ENCODE measurements at regions not wholly inside any gene's neighbourhood (a gene's known extent, or its start where the extent isn't known, plus 50 kb on each side); places are given as distances from the start of the nearest gene placed in this dataset.
"Not testable (repeated sequence)": the region's sequence is repeated elsewhere in the genome, so short reads cannot be mapped to it uniquely, and the experiment has no call there.

GRCh38 chr3:4191971-4192370 lies 111.2 kb upstream of the SETMAR start:
- no peak for DNase-seq
- H3K27me3 ChIP-seq: no peaks in the 10 kb centered on the region; the same call in 1 of the 2 replicates
- H3K4me1 ChIP-seq: no peaks in the 10 kb centered on the region
- no peaks in the 10 kb centered on the region for H3K36me3 ChIP-seq
- H3K4me3 ChIP-seq: no peak overlapping the region
- H3K9me3 ChIP-seq (replicated peaks): no peaks in the 10 kb centered on the region
- H3K27ac ChIP-seq: no peak overlapping the region

GRCh38 chr3:4195006-4195405 lies 108.2 kb upstream of the SETMAR start:
- H3K4me1 ChIP-seq: no peaks in the 10 kb centered on the region
- H3K27me3 ChIP-seq: no peaks in the 10 kb centered on the region
- no peaks in the 10 kb centered on the region for H3K36me3 ChIP-seq
- no peak overlapping the region for H3K4me3 ChIP-seq
- DNase-seq: no peak
- no peak overlapping the region for H3K27ac ChIP-seq
- no peaks in the 10 kb centered on the region for H3K9me3 ChIP-seq (replicated peaks)

- Histone ChIP-seq H3K4me3 (no peak overlapping the region), H3K9me3 (replicated peaks) (no peaks in the 10 kb centered on the region), H3K36me3 (no peaks in the 10 kb centered on the region), H3K27me3 (no peaks in the 10 kb centered on the region), H3K27ac (no peak overlapping the region), H3K4me1 (no peaks in the 10 kb centered on the region)
- DNase-seq: no peak
Observed at GRCh38 chr3:4196506-4197147, 106.5 kb upstream of the SETMAR start.

- DNase-seq: no peak
- H3K9me3 ChIP-seq (replicated peaks): no peaks in the 10 kb centered on the region
Observed at GRCh38 chr3:4197670-4198069, 105.5 kb upstream of the SETMAR start.

GRCh38 chr3:4198491-4198890 lies 104.7 kb upstream of the SETMAR start:
- DNase-seq: no peak
- H3K27me3 ChIP-seq: no peaks in the 10 kb centered on the region
- no peak overlapping the region for H3K4me3 ChIP-seq
- H3K9me3 ChIP-seq (replicated peaks): no peaks in the 10 kb centered on the region
- no peaks in the 10 kb centered on the region for H3K4me1 ChIP-seq
- no peaks in the 10 kb centered on the region for H3K36me3 ChIP-seq
- no peak overlapping the region for H3K27ac ChIP-seq

More at GRCh38 chr3:4197670-4198069, 105.5 kb upstream of the SETMAR start:
- Histone ChIP-seq H3K27me3 (no peaks in the 10 kb centered on the region), H3K4me3 (no peak overlapping the region), H3K36me3 (no peaks in the 10 kb centered on the region), H3K4me1 (no peaks in the 10 kb centered on the region), H3K27ac (no peak overlapping the region)

- not testable (repeated sequence) for H3K27me3 ChIP-seq; DNase-seq; H3K9me3 ChIP-seq (replicated peaks); H3K36me3 ChIP-seq; H3K27ac ChIP-seq; H3K4me3 ChIP-seq; H3K4me1 ChIP-seq
Observed at GRCh38 chr3:4204776-4205175, 98.4 kb upstream of the SETMAR start.

GRCh38 chr3:4207672-4208071 lies 95.5 kb upstream of the SETMAR start:
- H3K9me3 ChIP-seq (replicated peaks): no peaks in the 10 kb centered on the region
- no peak overlapping the region for H3K27ac ChIP-seq
- no peak for DNase-seq
- no peaks in the 10 kb centered on the region for H3K36me3 ChIP-seq
- H3K4me3 ChIP-seq: no peak overlapping the region
- no peaks in the 10 kb centered on the region for H3K27me3 ChIP-seq
- H3K4me1 ChIP-seq: no peaks in the 10 kb centered on the region

GRCh38 chr3:4208556-4208955 lies 94.6 kb upstream of the SETMAR start:
- Histone ChIP-seq H3K36me3 (no peaks in the 10 kb centered on the region), H3K9me3 (replicated peaks) (no peaks in the 10 kb centered on the region), H3K27ac (no peak overlapping the region), H3K4me1 (no peaks in the 10 kb centered on the region), H3K27me3 (no peaks in the 10 kb centered on the region), H3K4me3 (no peak overlapping the region)
- no peak for DNase-seq

GRCh38 chr3:4211610-4212009 lies 91.6 kb upstream of the SETMAR start:
- H3K27me3 ChIP-seq: no peaks in the 10 kb centered on the region
- H3K9me3 ChIP-seq (replicated peaks): no peaks in the 10 kb centered on the region
- no peak for DNase-seq
- no peak overlapping the region for H3K27ac ChIP-seq
- no peaks in the 10 kb centered on the region for H3K4me1 ChIP-seq
- H3K4me3 ChIP-seq: no peak overlapping the region
- no peaks in the 10 kb centered on the region for H3K36me3 ChIP-seq

- H3K4me1 ChIP-seq; H3K36me3 ChIP-seq; H3K27ac ChIP-seq; H3K9me3 ChIP-seq (replicated peaks); H3K27me3 ChIP-seq; H3K4me3 ChIP-seq; DNase-seq: not testable (repeated sequence)
Observed at GRCh38 chr3:4213420-4213819, 89.7 kb upstream of the SETMAR start.

- not testable (repeated sequence) for H3K4me3 ChIP-seq; H3K36me3 ChIP-seq; H3K4me1 ChIP-seq; DNase-seq; H3K27ac ChIP-seq; H3K27me3 ChIP-seq; H3K9me3 ChIP-seq (replicated peaks)
Observed at GRCh38 chr3:4216974-4217373, 86.2 kb upstream of the SETMAR start.

- Histone ChIP-seq H3K36me3 (no peaks in the 10 kb centered on the region), H3K4me1 (peaks cover 8% of the 10 kb centered on the region; the same call in 1 of the 2 replicates), H3K27me3 (no peaks in the 10 kb centered on the region), H3K9me3 (replicated peaks) (no peaks in the 10 kb centered on the region), H3K4me3 (no peak overlapping the region), H3K27ac (no peak overlapping the region)
- DNase-seq: no peak
Observed at GRCh38 chr3:4218456-4219226, 84.5 kb upstream of the SETMAR start.

- H3K4me3 ChIP-seq: no peak overlapping the region
- no peaks in the 10 kb centered on the region for H3K27me3 ChIP-seq
- no peaks in the 10 kb centered on the region for H3K36me3 ChIP-seq
- H3K9me3 ChIP-seq (replicated peaks): no peaks in the 10 kb centered on the region
- H3K27ac ChIP-seq: no peak overlapping the region
- no peak for DNase-seq
- peaks cover 8% of the 10 kb centered on the region; the same call in 1 of the 2 replicates for H3K4me1 ChIP-seq
Observed at GRCh38 chr3:4219227-4219568, 84.0 kb upstream of the SETMAR start.

GRCh38 chr3:4220065-4220464 lies 83.1 kb upstream of the SETMAR start:
- Histone ChIP-seq H3K27me3 (no peaks in the 10 kb centered on the region), H3K27ac (no peak overlapping the region), H3K4me3 (no peak overlapping the region), H3K4me1 (peaks cover 8% of the 10 kb centered on the region; the same call in 1 of the 2 replicates), H3K9me3 (replicated peaks) (no peaks in the 10 kb centered on the region), H3K36me3 (no peaks in the 10 kb centered on the region)
- peak in 1 of 2 experiments; percentile 18 for DNase-seq

GRCh38 chr3:4222574-4223175 lies 80.5 kb upstream of the SETMAR start:
- Histone ChIP-seq H3K9me3 (replicated peaks) (no peaks in the 10 kb centered on the region), H3K27ac (no peak overlapping the region), H3K27me3 (no peaks in the 10 kb centered on the region), H3K36me3 (no peaks in the 10 kb centered on the region), H3K4me3 (no peak overlapping the region), H3K4me1 (peaks cover 8% of the 10 kb centered on the region; the same call in 1 of the 2 replicates)
- no peak for DNase-seq

All from SJCRH30 (cell line).